ENCODE measurements at regions not wholly inside any gene's neighbourhood (a gene's known extent, or its start where the extent isn't known, plus 50 kb on each side); places are given as distances from the start of the nearest gene placed in this dataset.

GRCh38 chr13:22031702-22032286 lies 360.9 kb downstream of the FGF9 start:
- H3K79me2 ChIP-seq (ENCODE audit: control insufficient read depth, insufficient read depth, low read length): no peaks in the 10 kb centered on the region
- ChIA-PET POLR2A (no interaction called here), CTCF (ENCODE audit: low intra/inter-chr PET ratio) (no interaction called here)
- no peaks in the 10 kb centered on the region for H3K9me3 ChIP-seq (replicated peaks; ENCODE audit: control insufficient read depth, insufficient read depth, low read depth, low read length)
- H3K9me1 ChIP-seq (ENCODE audit: control insufficient read depth, insufficient read depth, low read length): no peaks in the 10 kb centered on the region
- H4K20me1 ChIP-seq (replicated peaks; ENCODE audit: control insufficient read depth, insufficient read depth, low read length): no peaks in the 10 kb centered on the region
- FAIRE-seq: no peak
- peaks cover 0 to 4% of the 10 kb centered on the region in 2 experiments; a peak in 2 of 5 replicates for H3K27me3 ChIP-seq (ENCODE audit: control insufficient read depth in 2 of 2, insufficient read depth in 2 of 2, low read length in 2 of 2)
- intact Hi-C loops (cut with micrococcal nuclease) (no loop called here), in situ Hi-C loops (cut with MboI) (no loop called here)
- no peak for DNase-seq (ENCODE audit: extremely low read depth in 1 of 4, low spot score in 3 of 4)
- no peaks in the 10 kb centered on the region for H3K36me3 ChIP-seq (ENCODE audit: control insufficient read depth, insufficient read depth, low read length)
- no peak for ATAC-seq
- WGBS (ENCODE audit: insufficient coverage, low coverage, missing lambda C conversion rate): 4% methylated on average over 3 of the region's 5 CpGs
- no peak overlapping the region for H3K4me3 ChIP-seq
- BruUV-seq (replicated peaks): no TSS peak
- H3K27ac ChIP-seq (ENCODE audit: extremely low read depth, low read depth, low read length): no peak overlapping the region
- no peak overlapping the region for H2AFZ ChIP-seq (ENCODE audit: low read depth, low read length)
- no peak overlapping the region for H3K9ac ChIP-seq (ENCODE audit: insufficient read depth in 1 of 2, low read depth in 2 of 2, low read length in 2 of 2)
- H3K4me1 ChIP-seq (replicated peaks in 1 of 2; ENCODE audit: control insufficient read depth in 2 of 2, insufficient read depth in 2 of 2, low read length in 2 of 2): no peaks in the 10 kb centered on the region
- H3K4me2 ChIP-seq (ENCODE audit: insufficient read depth, low read length): no peak overlapping the region
- TF ChIP-seq, protein P1, sequence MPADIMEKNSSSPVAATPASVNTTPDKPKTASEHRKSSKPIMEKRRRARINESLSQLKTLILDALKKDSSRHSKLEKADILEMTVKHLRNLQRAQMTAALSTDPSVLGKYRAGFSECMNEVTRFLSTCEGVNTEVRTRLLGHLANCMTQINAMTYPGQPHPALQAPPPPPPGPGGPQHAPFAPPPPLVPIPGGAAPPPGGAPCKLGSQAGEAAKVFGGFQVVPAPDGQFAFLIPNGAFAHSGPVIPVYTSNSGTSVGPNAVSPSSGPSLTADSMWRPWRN (IDR thresholded peaks at IDR 0.05; ENCODE audit: low read depth): no peak
- TF ChIP-seq KDM4B (IDR thresholded peaks at IDR 0.05; ENCODE audit: borderline replicate concordance in 2 of 2, low read depth in 1 of 2) (no peak), TAF15 (IDR thresholded peaks at IDR 0.05; ENCODE audit: low read depth, low read length) (no peak), ESRRA (IDR thresholded peaks at IDR 0.05; ENCODE audit: borderline replicate concordance, low read depth) (no peak), POU5F1 (IDR thresholded peaks at IDR 0.05; ENCODE audit: borderline replicate concordance, low read depth, low read length, partially characterized antibody) (no peak), ZSCAN29 (IDR thresholded peaks at IDR 0.05) (no peak), ARID4B (CRISPR knock-in tag; IDR thresholded peaks at IDR 0.05) (no peak), MTA3 (IDR thresholded peaks at IDR 0.05; ENCODE audit: borderline replicate concordance) (no peak), FOXO4 (CRISPR knock-in tag; IDR thresholded peaks at IDR 0.05) (no peak), ZNF696 (CRISPR knock-in tag; conservative IDR thresholded peaks at IDR 0.05) (no peak), YBX1 (IDR thresholded peaks at IDR 0.05) (no peak), CSDE1 (IDR thresholded peaks at IDR 0.05) (no peak)
- TF ChIP-seq, protein P2, sequence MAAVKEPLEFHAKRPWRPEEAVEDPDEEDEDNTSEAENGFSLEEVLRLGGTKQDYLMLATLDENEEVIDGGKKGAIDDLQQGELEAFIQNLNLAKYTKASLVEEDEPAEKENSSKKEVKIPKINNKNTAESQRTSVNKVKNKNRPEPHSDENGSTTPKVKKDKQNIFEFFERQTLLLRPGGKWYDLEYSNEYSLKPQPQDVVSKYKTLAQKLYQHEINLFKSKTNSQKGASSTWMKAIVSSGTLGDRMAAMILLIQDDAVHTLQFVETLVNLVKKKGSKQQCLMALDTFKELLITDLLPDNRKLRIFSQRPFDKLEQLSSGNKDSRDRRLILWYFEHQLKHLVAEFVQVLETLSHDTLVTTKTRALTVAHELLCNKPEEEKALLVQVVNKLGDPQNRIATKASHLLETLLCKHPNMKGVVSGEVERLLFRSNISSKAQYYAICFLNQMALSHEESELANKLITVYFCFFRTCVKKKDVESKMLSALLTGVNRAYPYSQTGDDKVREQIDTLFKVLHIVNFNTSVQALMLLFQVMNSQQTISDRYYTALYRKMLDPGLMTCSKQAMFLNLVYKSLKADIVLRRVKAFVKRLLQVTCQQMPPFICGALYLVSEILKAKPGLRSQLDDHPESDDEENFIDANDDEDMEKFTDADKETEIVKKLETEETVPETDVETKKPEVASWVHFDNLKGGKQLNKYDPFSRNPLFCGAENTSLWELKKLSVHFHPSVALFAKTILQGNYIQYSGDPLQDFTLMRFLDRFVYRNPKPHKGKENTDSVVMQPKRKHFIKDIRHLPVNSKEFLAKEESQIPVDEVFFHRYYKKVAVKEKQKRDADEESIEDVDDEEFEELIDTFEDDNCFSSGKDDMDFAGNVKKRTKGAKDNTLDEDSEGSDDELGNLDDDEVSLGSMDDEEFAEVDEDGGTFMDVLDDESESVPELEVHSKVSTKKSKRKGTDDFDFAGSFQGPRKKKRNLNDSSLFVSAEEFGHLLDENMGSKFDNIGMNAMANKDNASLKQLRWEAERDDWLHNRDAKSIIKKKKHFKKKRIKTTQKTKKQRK (IDR thresholded peaks at IDR 0.05; ENCODE audit: borderline replicate concordance, low read depth, low read length): no peak
